Stomach (tissue), 4 donors: ENCODE measurements at regions not wholly inside any gene's neighbourhood (a gene's known extent, or its start where the extent isn't known, plus 50 kb on each side); places are given as distances from the start of the nearest gene placed in this dataset.

ENCODE experiments used
- CTCF ChIP-seq, 7 experiments: fragments of 450-650 bp in 4 of 7; fragments of 200-600 bp in 3 of 7; sonication (generic) in 3 of 7; IDR thresholded peaks; one replicate each; pipeline ENCODE4 v1.5.1; 2016 to 2019; ENCODE audit warnings: antibody characterized with exemption in 7 of 7, control low read depth in 2 of 7, mild to moderate bottlenecking in 1 of 7
- POLR2A ChIP-seq, 4 donors: fragments of 450-650 bp; IDR thresholded peaks; one replicate each; pipeline ENCODE4 v1.6.1; 2016; ENCODE audit warnings: antibody characterized with exemption in 4 of 4, control low read depth in 2 of 4, mild to moderate bottlenecking in 1 of 4, moderate library complexity in 1 of 4
- POLR2AphosphoS5 ChIP-seq, 3 donors: sonication (generic); formaldehyde crosslinking; IDR thresholded peaks; one replicate each; pipeline ENCODE4 v1.6.1; 2016; ENCODE audit warnings: antibody characterized with exemption in 3 of 3

- TF ChIP-seq CTCF (IDR thresholded peaks at IDR 0.05) (no peak), POLR2A (IDR thresholded peaks at IDR 0.05) (no peak), POLR2AphosphoS5 (IDR thresholded peaks at IDR 0.05) (no peak)
Observed at GRCh38 chr12:60165781-60166180, 570.0 kb downstream of the SLC16A7 start.
